C4-2B (cell line): ENCODE measurements at regions not wholly inside any gene's neighbourhood (a gene's known extent, or its start where the extent isn't known, plus 50 kb on each side); places are given as distances from the start of the nearest gene placed in this dataset.

Experiments
- H3K27ac ChIP-seq: fragments of 450-650 bp; 2 replicates; pipeline ENCODE4 v1.5.1; 2017
- ZFX ChIP-seq: fragments of 450-650 bp; IDR thresholded peaks from 2 replicates; pipeline ENCODE4 v1.6.1; 2017
- TF ChIP-seq, protein P1 (sequence below): fragments of 450-650 bp; conservative IDR thresholded peaks from 2 replicates; pipeline ENCODE4 v1.5.1; 2017; ENCODE audit warnings: mild to moderate bottlenecking

DNA sequence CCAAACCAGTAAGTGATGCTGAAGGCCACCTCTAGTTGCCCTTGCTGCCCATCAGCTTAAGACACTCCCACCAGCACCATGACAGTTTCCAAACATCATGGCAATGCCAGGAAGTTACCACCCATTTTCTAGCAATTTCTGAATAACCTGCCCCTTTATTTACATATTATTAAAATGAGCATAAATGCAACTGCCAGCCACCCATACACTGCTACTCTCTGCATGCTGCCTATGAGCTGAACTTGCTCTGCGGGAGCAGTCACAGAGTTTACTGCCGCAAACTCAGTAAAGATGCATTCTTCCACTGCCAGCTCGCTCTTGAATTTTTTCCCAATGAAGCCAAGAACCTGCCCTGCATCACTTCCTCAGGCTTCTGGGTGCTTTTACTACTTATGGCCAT is 212.6 kb downstream of the SH2D4B start:
- H3K27ac ChIP-seq = no peak overlapping the region
- TF ChIP-seq, protein P1, sequence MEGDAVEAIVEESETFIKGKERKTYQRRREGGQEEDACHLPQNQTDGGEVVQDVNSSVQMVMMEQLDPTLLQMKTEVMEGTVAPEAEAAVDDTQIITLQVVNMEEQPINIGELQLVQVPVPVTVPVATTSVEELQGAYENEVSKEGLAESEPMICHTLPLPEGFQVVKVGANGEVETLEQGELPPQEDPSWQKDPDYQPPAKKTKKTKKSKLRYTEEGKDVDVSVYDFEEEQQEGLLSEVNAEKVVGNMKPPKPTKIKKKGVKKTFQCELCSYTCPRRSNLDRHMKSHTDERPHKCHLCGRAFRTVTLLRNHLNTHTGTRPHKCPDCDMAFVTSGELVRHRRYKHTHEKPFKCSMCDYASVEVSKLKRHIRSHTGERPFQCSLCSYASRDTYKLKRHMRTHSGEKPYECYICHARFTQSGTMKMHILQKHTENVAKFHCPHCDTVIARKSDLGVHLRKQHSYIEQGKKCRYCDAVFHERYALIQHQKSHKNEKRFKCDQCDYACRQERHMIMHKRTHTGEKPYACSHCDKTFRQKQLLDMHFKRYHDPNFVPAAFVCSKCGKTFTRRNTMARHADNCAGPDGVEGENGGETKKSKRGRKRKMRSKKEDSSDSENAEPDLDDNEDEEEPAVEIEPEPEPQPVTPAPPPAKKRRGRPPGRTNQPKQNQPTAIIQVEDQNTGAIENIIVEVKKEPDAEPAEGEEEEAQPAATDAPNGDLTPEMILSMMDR = no peak
- TF ChIP-seq ZFX = no peak

DNA sequence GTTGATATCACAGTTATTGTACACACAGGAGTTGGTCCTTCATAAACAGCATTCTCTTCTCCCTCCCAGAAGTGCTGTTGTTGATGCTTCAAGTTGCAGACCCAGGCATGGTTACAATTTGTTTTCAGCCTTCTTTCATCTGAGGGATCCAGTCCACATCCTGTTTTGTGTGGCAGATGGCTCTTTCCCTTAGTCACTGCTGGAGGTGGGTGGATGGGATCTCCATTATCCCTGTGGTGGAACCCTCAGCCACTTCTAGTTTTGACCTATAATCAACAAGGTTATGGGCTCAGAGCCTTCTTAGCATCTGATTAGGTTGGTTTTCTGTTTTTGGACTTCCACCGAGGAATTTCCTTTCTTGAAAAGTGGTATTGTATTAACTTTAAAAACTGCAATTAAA is 214.2 kb downstream of the SH2D4B start:
- H3K27ac ChIP-seq = no peak overlapping the region
- TF ChIP-seq, protein P1 = no peak
- no peak for TF ChIP-seq ZFX

GRCh38 chr10:80753612-80754011 is 215.9 kb downstream of the SH2D4B start:
- H3K27ac ChIP-seq = no peak overlapping the region
- TF ChIP-seq, protein P1 = no peak

DNA sequence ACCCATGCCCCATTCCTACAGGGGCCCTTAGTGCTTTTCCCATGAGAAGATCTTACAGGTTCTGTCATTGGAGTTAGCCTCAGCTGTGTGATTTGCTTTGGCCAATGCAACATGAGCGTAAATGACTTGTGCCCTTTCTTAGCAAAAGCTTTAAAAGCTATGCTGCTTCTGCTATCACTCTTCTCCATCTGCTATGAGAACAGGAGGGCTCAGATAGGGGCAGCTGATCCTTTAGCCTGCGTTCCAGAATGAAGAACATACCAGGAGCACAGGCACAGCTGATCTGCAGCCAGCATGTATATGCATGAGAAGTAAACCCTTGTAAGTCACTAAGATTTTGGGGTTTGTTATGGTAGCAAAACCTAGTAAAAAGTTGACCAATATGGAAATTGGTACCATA is 218.2 kb downstream of the SH2D4B start:
- TF ChIP-seq ZFX = no peak
- TF ChIP-seq, protein P1 = no peak

GRCh38 chr10:80759693-80760092 is 222.0 kb downstream of the SH2D4B start:
- TF ChIP-seq, protein P1 = no peak
- TF ChIP-seq ZFX = no peak
- no peak overlapping the region for H3K27ac ChIP-seq

More for the DNA sequence above, 218.2 kb downstream of the SH2D4B start:
- H3K27ac ChIP-seq = no peak overlapping the region

GRCh38 chr10:80760914-80761371 is 223.2 kb downstream of the SH2D4B start:
- TF ChIP-seq ZFX = no peak
- TF ChIP-seq, protein P1 = no peak
- no peak overlapping the region for H3K27ac ChIP-seq

- TF ChIP-seq, protein P1 = no peak
- TF ChIP-seq ZFX = no peak
- no peak overlapping the region for H3K27ac ChIP-seq
Measured at GRCh38 chr10:80767963-80768362, 230.3 kb downstream of the SH2D4B start.
